CD4-positive, alpha-beta T cell (primary cell): ENCODE measurements at regions not wholly inside any gene's neighbourhood (a gene's known extent, or its start where the extent isn't known, plus 50 kb on each side); places are given as distances from the start of the nearest gene placed in this dataset.

ENCODE experiments used
- ATAC-seq: fragments of 200-7000 bp; cut with Tn5 transposase; one replicate; pipeline ENCODE4 v1.10.0; 2022; ENCODE audit warnings: mild to moderate bottlenecking; ENCODE audit not compliant: poor library complexity
- CTCF ChIA-PET: fragments of 350-600 bp; sonication (Branson Sonifier 250); formaldehyde crosslinking; loops from one replicate; lab custom pipeline; 2021; ENCODE audit warnings: antibody characterized with exemption, inconsistent platforms; lab: Charles Lee
- POLR2A ChIA-PET: fragments of 350-600 bp; sonication (Branson Sonifier 250); formaldehyde crosslinking; loops from one replicate; lab custom pipeline; 2021; ENCODE audit warnings: antibody characterized with exemption, inconsistent platforms; lab: Charles Lee
- DNase-seq, 14 experiments: peaks; one replicate each; pipeline ENCODE4 v3.0.0-alpha.2; 2013 to 2020; ENCODE audit warnings: mixed read lengths in 2 of 14
- H3K27ac ChIP-seq, 2 donors: one replicate each; pipeline versions ENCODE4 v1.5.1 to v1.7.0; 2013; ENCODE audit warnings: low read length in 2 of 2, low read depth in 1 of 2, mild to moderate bottlenecking in 1 of 2
- H3K27me3 ChIP-seq, 2 experiments: 1 replicate in 1 of 2; 2 replicates in 1 of 2; pipeline versions ENCODE4 v1.6.1 to v1.7.0; 2013; ENCODE audit warnings: low read length in 2 of 2, control low read depth in 1 of 2, mild to moderate bottlenecking in 1 of 2, moderate library complexity in 1 of 2; ENCODE audit not compliant: insufficient read depth in 2 of 2, control insufficient read depth in 1 of 2
- H3K36me3 ChIP-seq: one replicate; pipeline ENCODE4 v1.6.1; 2013; ENCODE audit warnings: low read length, control low read depth; ENCODE audit not compliant: insufficient read depth
- H3K4me1 ChIP-seq: one replicate; pipeline ENCODE4 v1.6.1; 2013; ENCODE audit warnings: low read length, control low read depth; ENCODE audit not compliant: insufficient read depth
- H3K4me3 ChIP-seq: one replicate; pipeline ENCODE4 v1.5.1; 2013; ENCODE audit warnings: mild to moderate bottlenecking, low read length, moderate library complexity
- H3K9me3 ChIP-seq, 2 experiments: 1 replicate in 1 of 2; 2 replicates in 1 of 2; pipeline versions ENCODE4 v1.6.1 to v1.7.0; 2013; ENCODE audit warnings: low read length in 2 of 2, mild to moderate bottlenecking in 2 of 2, control low read depth in 1 of 2, moderate library complexity in 1 of 2; ENCODE audit not compliant: control insufficient read depth in 1 of 2, insufficient read depth in 1 of 2
- H3K27ac Mint-ChIP-seq: one replicate; pipeline ENCODE4 v1.8.0; 2020; ENCODE audit warnings: mixed read lengths
- H3K27me3 Mint-ChIP-seq: one replicate; pipeline ENCODE4 v1.8.0; 2021; ENCODE audit warnings: mixed read lengths
- H3K36me3 Mint-ChIP-seq: one replicate; pipeline ENCODE4 v1.8.0; 2021; ENCODE audit warnings: low read depth, mixed read lengths
- H3K4me1 Mint-ChIP-seq: one replicate; pipeline ENCODE4 v1.8.0; 2021; ENCODE audit warnings: low read depth, mixed read lengths
- H3K4me3 Mint-ChIP-seq: one replicate; pipeline ENCODE4 v1.8.0; 2020; ENCODE audit warnings: mild to moderate bottlenecking, mixed read lengths
- H3K9me3 Mint-ChIP-seq: one replicate; pipeline ENCODE4 v1.8.0; 2020; ENCODE audit warnings: mixed read lengths
- CTCF ChIP-seq: fragments of 200-600 bp; IDR thresholded peaks from one replicate; pipeline ENCODE4 v1.8.0; 2022; ENCODE audit warnings: antibody characterized with exemption, mild to moderate bottlenecking
- intact Hi-C, 2 experiments: fragments of 100-400 bp; cut with DNase I in 1 of 2; cut with micrococcal nuclease in 1 of 2; formaldehyde crosslinking; loops; one replicate each; pipeline versions ENCODE4 v1.15.1 to v1.9.0; 2023 to 2025; cut with DNase I, micrococcal nuclease

- Mint-ChIP-seq H3K4me1 (no peaks in the 10 kb centered on the region), H3K27me3 (peaks cover 25% of the 10 kb centered on the region), H3K9me3 (peaks cover 3% of the 10 kb centered on the region), H3K27ac (no peak overlapping the region), H3K36me3 (no peaks in the 10 kb centered on the region), H3K4me3 (no peak overlapping the region)
- no peak for ATAC-seq
- POLR2A ChIA-PET, result no interaction called here
- TF ChIP-seq CTCF, result no peak
- no peaks in the 10 kb centered on the region for H3K36me3 ChIP-seq
- peaks cover 4 to 5% of the 10 kb centered on the region in 2 experiments for H3K27me3 ChIP-seq
- H3K27ac ChIP-seq, result no peak overlapping the region
- DNase-seq, result no peak
- no peak overlapping the region for H3K4me3 ChIP-seq
- no peaks in the 10 kb centered on the region for H3K9me3 ChIP-seq
- no peaks in the 10 kb centered on the region for H3K4me1 ChIP-seq
- intact Hi-C loops, result no loop called here
- CTCF ChIA-PET, result no interaction called here
Measured at GRCh38 chr9:113707953-113708695, 168.0 kb upstream of the ZNF618 start.

GRCh38 chr9:113708821-113709713, 167.0 kb upstream of the ZNF618 start:
- Histone ChIP-seq H3K4me3 (no peak overlapping the region), H3K4me1 (no peaks in the 10 kb centered on the region), H3K36me3 (no peaks in the 10 kb centered on the region), H3K27ac (no peak overlapping the region), H3K9me3 (peaks cover 0 to 4% of the 10 kb centered on the region in 2 experiments), H3K27me3 (peaks cover 4 to 5% of the 10 kb centered on the region in 2 experiments)
- DNase-seq (no peak), ATAC-seq (no peak)
- Mint-ChIP-seq H3K36me3 (no peaks in the 10 kb centered on the region), H3K4me1 (no peaks in the 10 kb centered on the region), H3K27me3 (peaks cover 25% of the 10 kb centered on the region), H3K27ac (no peak overlapping the region), H3K9me3 (peaks cover 3% of the 10 kb centered on the region), H3K4me3 (no peak overlapping the region)
- CTCF ChIA-PET, result no interaction called here
- intact Hi-C loops, result no loop called here
- no peak for TF ChIP-seq CTCF
- POLR2A ChIA-PET, result no interaction called here

GRCh38 chr9:113709721-113710120, 166.4 kb upstream of the ZNF618 start:
- intact Hi-C loops, result no loop called here
- ChIA-PET CTCF (no interaction called here), POLR2A (no interaction called here)
- no peaks in the 10 kb centered on the region for H3K4me1 Mint-ChIP-seq
- no peak for ATAC-seq
- H3K4me3 ChIP-seq, result no peak overlapping the region
- H3K27ac Mint-ChIP-seq, result no peak overlapping the region
- no peaks in the 10 kb centered on the region for H3K36me3 ChIP-seq
- TF ChIP-seq CTCF, result no peak
- DNase-seq, result no peak
- H3K4me1 ChIP-seq, result no peaks in the 10 kb centered on the region
- no peak overlapping the region for H3K4me3 Mint-ChIP-seq
- peaks cover 30% of the 10 kb centered on the region for H3K27me3 Mint-ChIP-seq
- no peaks in the 10 kb centered on the region for H3K36me3 Mint-ChIP-seq
- peaks cover 4 to 5% of the 10 kb centered on the region in 2 experiments for H3K27me3 ChIP-seq
- H3K27ac ChIP-seq, result no peak overlapping the region
- peaks cover 8% of the 10 kb centered on the region for H3K9me3 Mint-ChIP-seq
- H3K9me3 ChIP-seq, result peaks cover 0 to 4% of the 10 kb centered on the region in 2 experiments
